ENCODE measurements at regions not wholly inside any gene's neighbourhood (a gene's known extent, or its start where the extent isn't known, plus 50 kb on each side); places are given as distances from the start of the nearest gene placed in this dataset.

- no peak for DNase-seq
Observed at GRCh38 chr13:85277748-85278147, 521.5 kb downstream of the SLITRK6 start.

GRCh38 chr13:85266771-85267170 is 532.4 kb downstream of the SLITRK6 start:
- DNase-seq, result no peak

GRCh38 chr13:85266331-85266730 is 532.9 kb downstream of the SLITRK6 start:
- DNase-seq, result no peak

- no peak for DNase-seq
Observed at GRCh38 chr13:85265296-85265695, 533.9 kb downstream of the SLITRK6 start.

- DNase-seq, result no peak
Observed at GRCh38 chr13:85262499-85262898, 536.7 kb downstream of the SLITRK6 start.

- peak; percentile 29 to 41 for DNase-seq
Observed at GRCh38 chr13:85261757-85262346, 537.4 kb downstream of the SLITRK6 start.

GRCh38 chr13:85260896-85261295 is 538.3 kb downstream of the SLITRK6 start:
- no peak for DNase-seq

GRCh38 chr13:85255978-85256377 is 543.2 kb downstream of the SLITRK6 start:
- no peak for DNase-seq

GRCh38 chr13:85254641-85255040 is 544.6 kb downstream of the SLITRK6 start:
- DNase-seq, result no peak

GRCh38 chr13:85249151-85249550 is 550.1 kb downstream of the SLITRK6 start:
- DNase-seq, result no peak

GRCh38 chr13:85247780-85248179 is 551.4 kb downstream of the SLITRK6 start:
- no peak for DNase-seq

- no peak for DNase-seq
Observed at GRCh38 chr13:85243831-85244230, 555.4 kb downstream of the SLITRK6 start.

GRCh38 chr13:85241060-85241459 is 558.2 kb downstream of the SLITRK6 start:
- no peak for DNase-seq

- no peak for DNase-seq
Observed at GRCh38 chr13:85236413-85236812, 562.8 kb downstream of the SLITRK6 start.

GRCh38 chr13:85230691-85231093 is 568.5 kb downstream of the SLITRK6 start:
- no peak for DNase-seq

- no peak for DNase-seq
Observed at GRCh38 chr13:85228692-85229091, 570.5 kb downstream of the SLITRK6 start.

GRCh38 chr13:85223883-85224656 is 575.1 kb downstream of the SLITRK6 start:
- no peak for DNase-seq

GRCh38 chr13:85216576-85216975 is 582.6 kb downstream of the SLITRK6 start:
- no peak for DNase-seq

- DNase-seq, result no peak
Observed at GRCh38 chr13:85212692-85213091, 586.5 kb downstream of the SLITRK6 start.

- DNase-seq, result no peak
Observed at GRCh38 chr13:85204668-85205344, 594.4 kb downstream of the SLITRK6 start.

- no peak for DNase-seq
Observed at GRCh38 chr13:85197431-85197830, 601.8 kb downstream of the SLITRK6 start.

- no peak for DNase-seq
Observed at GRCh38 chr13:85194482-85194881, 604.7 kb downstream of the SLITRK6 start.

- DNase-seq, result no peak
Observed at GRCh38 chr13:85191996-85192718, 607.1 kb downstream of the SLITRK6 start.

All from AML-193 (cell line).